Lung (tissue), 11 donors: ENCODE measurements at regions not wholly inside any gene's neighbourhood (a gene's known extent, or its start where the extent isn't known, plus 50 kb on each side); places are given as distances from the start of the nearest gene placed in this dataset.

Experiments used
- ATAC-seq: fragments of 200-7000 bp; cut with Tn5 transposase; one replicate; pipeline ENCODE4 v1.9.1; 2020; ENCODE audit warnings: moderate number of reproducible peaks; ENCODE audit not compliant: insufficient read depth, low FRiP score
- DNase-seq, 3 donors: peaks; one replicate each; pipeline ENCODE4 v3.0.0-alpha.2; 2013 to 2017
- H3K27ac ChIP-seq, 2 donors: one replicate each; pipeline ENCODE4 v1.5.1; 2013; ENCODE audit warnings: mild to moderate bottlenecking in 2 of 2, moderate library complexity in 2 of 2, control low read depth in 1 of 2, inconsistent platforms in 1 of 2, low read depth in 1 of 2, low read length in 1 of 2
- H3K27me3 ChIP-seq, 3 donors: one replicate each; pipeline ENCODE4 v1.5.1; 2013; ENCODE audit warnings: low read length in 2 of 3; ENCODE audit not compliant: control insufficient read depth in 3 of 3, insufficient read depth in 3 of 3
- H3K36me3 ChIP-seq, 4 donors: one replicate each; pipeline ENCODE4 v1.5.1; 2013; ENCODE audit warnings: low read length in 4 of 4, mild to moderate bottlenecking in 1 of 4, moderate library complexity in 1 of 4; ENCODE audit not compliant: control insufficient read depth in 4 of 4, insufficient read depth in 4 of 4
- H3K4me1 ChIP-seq, 5 donors: one replicate each; pipeline ENCODE4 v1.5.1; 2013; ENCODE audit warnings: low read length in 5 of 5, mild to moderate bottlenecking in 2 of 5, moderate library complexity in 1 of 5; ENCODE audit not compliant: control insufficient read depth in 5 of 5, insufficient read depth in 5 of 5
- H3K4me3 ChIP-seq: one replicate; pipeline ENCODE4 v1.5.1; 2013; ENCODE audit warnings: mild to moderate bottlenecking, control low read depth, moderate library complexity
- H3K9ac ChIP-seq, 2 donors: one replicate each; pipeline ENCODE4 v1.5.1; 2013; ENCODE audit warnings: low read length in 2 of 2, control low read depth in 1 of 2; ENCODE audit not compliant: insufficient read depth in 1 of 2
- H3K9me3 ChIP-seq, 4 donors: one replicate each; pipeline ENCODE4 v1.5.1; 2013; ENCODE audit warnings: low read length in 3 of 4, mild to moderate bottlenecking in 1 of 4, moderate library complexity in 1 of 4; ENCODE audit not compliant: control insufficient read depth in 4 of 4, insufficient read depth in 3 of 4
- CTCF ChIP-seq: IDR thresholded peaks from 2 replicates; pipeline ENCODE4 v1.5.1; 2012; ENCODE audit warnings: mild to moderate bottlenecking; ENCODE audit errors: control extremely low read depth, extremely low read depth
- WGBS, 2 donors: extraction: QIAGEN DNeasy Blood & Tissue Kit; methylation state at CpG; one replicate each; pipeline ENCODE4 v1.1.7; 2013; 5-methylcytosine and 5-hydroxymethylcytosine counted together
- donor health status: control.
- donor health status: control.
- donor health status: Bipolar disorder and iron deficiency.
- donor health status: healthy.
- donor health status: DM: yes; HTN: yes; CAD: no.

- Histone ChIP-seq H3K27ac (no peak overlapping the region), H3K4me3 (no peak overlapping the region), H3K9me3 (peaks cover 0 to 2% (median 0%) of the 10 kb centered on the region in 4 donors), H3K36me3 (no peaks in the 10 kb centered on the region), H3K4me1 (no peaks in the 10 kb centered on the region), H3K27me3 (peaks cover 0 to 3% (median 3%) of the 10 kb centered on the region in 3 donors), H3K9ac (no peak overlapping the region)
- ATAC-seq = no peak
- no peak for TF ChIP-seq CTCF
- DNase-seq = no peak
- WGBS, 2 donors = 56 to 64% methylated on average over 2 of the region's 2 CpGs
Observed at GRCh38 chrX:45954026-45954425, 591.2 kb downstream of the ZNF674 start.

- Histone ChIP-seq H3K4me1 (no peaks in the 10 kb centered on the region), H3K9ac (no peak overlapping the region), H3K27ac (no peak overlapping the region), H3K27me3 (peaks cover 0 to 6% (median 2%) of the 10 kb centered on the region in 3 donors), H3K4me3 (no peak overlapping the region), H3K36me3 (no peaks in the 10 kb centered on the region), H3K9me3 (no peaks in the 10 kb centered on the region)
- TF ChIP-seq CTCF = no peak
- 81 to 82% methylated on average over 2 of the region's 2 CpGs for WGBS, 2 donors
- ATAC-seq (no peak), DNase-seq (no peak)
Observed at GRCh38 chrX:45952030-45952429, 593.2 kb downstream of the ZNF674 start.

- Histone ChIP-seq H3K4me3 (no peak overlapping the region), H3K9ac (no peak overlapping the region), H3K27ac (no peak overlapping the region), H3K36me3 (no peaks in the 10 kb centered on the region), H3K27me3 (no peaks in the 10 kb centered on the region), H3K4me1 (no peaks in the 10 kb centered on the region), H3K9me3 (peaks cover 0 to 8% (median 0%) of the 10 kb centered on the region in 4 donors)
- TF ChIP-seq CTCF = no peak
- ATAC-seq (no peak), DNase-seq (no peak)
Observed at GRCh38 chrX:45935408-45935807, 609.8 kb downstream of the ZNF674 start.

GRCh38 chrX:45912316-45912715, 632.9 kb downstream of the ZNF674 start:
- H3K4me1 ChIP-seq = no peaks in the 10 kb centered on the region
- peaks cover 0 to 2% (median 0%) of the 10 kb centered on the region in 3 donors for H3K27me3 ChIP-seq
- H3K36me3 ChIP-seq = no peaks in the 10 kb centered on the region
- H3K9ac ChIP-seq = no peak overlapping the region
- DNase-seq (no peak), ATAC-seq (no peak)
- WGBS, 2 donors = 77 to 80% methylated on average over 3 of the region's 3 CpGs
- no peak for TF ChIP-seq CTCF
- H3K27ac ChIP-seq = no peak overlapping the region
- no peaks in the 10 kb centered on the region for H3K9me3 ChIP-seq
- H3K4me3 ChIP-seq = no peak overlapping the region
